GM18873 (cell line): ENCODE measurements at regions not wholly inside any gene's neighbourhood (a gene's known extent, or its start where the extent isn't known, plus 50 kb on each side); places are given as distances from the start of the nearest gene placed in this dataset.

Experiments
- ATAC-seq: cut with Tn5 transposase; IDR thresholded peaks from one replicate; pipeline ENCODE4 v1.9.1; 2021; ENCODE audit warnings: mild to moderate bottlenecking, moderate library complexity, moderate number of reproducible peaks; ENCODE audit not compliant: unreplicated experiment, low FRiP score

- no peak for ATAC-seq
Measured at GRCh38 chr2:217538719-217539118, 464.1 kb downstream of the TNS1 start.

GRCh38 chr2:217535957-217536708, 466.7 kb downstream of the TNS1 start:
- no peak for ATAC-seq

GRCh38 chr2:217530392-217531090, 472.3 kb downstream of the TNS1 start:
- no peak for ATAC-seq

- ATAC-seq, result no peak
Measured at GRCh38 chr2:217529271-217529670, 473.5 kb downstream of the TNS1 start.

GRCh38 chr2:217527590-217528202, 475.1 kb downstream of the TNS1 start:
- ATAC-seq, result no peak

GRCh38 chr2:217525076-217525475, 477.7 kb downstream of the TNS1 start:
- ATAC-seq, result no peak

- ATAC-seq, result no peak
Measured at GRCh38 chr2:217523286-217523685, 479.5 kb downstream of the TNS1 start.

- no peak for ATAC-seq
Measured at GRCh38 chr2:217521820-217522219, 481.0 kb downstream of the TNS1 start.

- no peak for ATAC-seq
Measured at GRCh38 chr2:217520356-217521010, 482.3 kb downstream of the TNS1 start.

GRCh38 chr2:217517402-217517801, 485.4 kb downstream of the TNS1 start:
- ATAC-seq, result no peak

- no peak for ATAC-seq
Measured at GRCh38 chr2:217515615-217516309, 487.0 kb downstream of the TNS1 start.

- ATAC-seq, result no peak
Measured at GRCh38 chr2:217513258-217513657, 489.5 kb downstream of the TNS1 start.

- ATAC-seq, result no peak
Measured at GRCh38 chr2:217512728-217513127, 490.1 kb downstream of the TNS1 start.

GRCh38 chr2:217512259-217512658, 490.5 kb downstream of the TNS1 start:
- no peak for ATAC-seq

- ATAC-seq, result no peak
Measured at GRCh38 chr2:217511850-217512249, 490.9 kb downstream of the TNS1 start.

- ATAC-seq, result no peak
Measured at GRCh38 chr2:217510771-217511291, 492.0 kb downstream of the TNS1 start.

- ATAC-seq, result no peak
Measured at GRCh38 chr2:217505303-217505702, 497.5 kb downstream of the TNS1 start.

- no peak for ATAC-seq
Measured at GRCh38 chr2:217501887-217502286, 500.9 kb downstream of the TNS1 start.

- no peak for ATAC-seq
Measured at GRCh38 chr2:217497843-217498377, 504.9 kb downstream of the TNS1 start.

- no peak for ATAC-seq
Measured at GRCh38 chr2:217494557-217494956, 508.2 kb downstream of the TNS1 start.
